Stimulated activated CD8-positive, alpha-beta memory T cell treated with anti-CD3 and anti-CD28 coated beads, Interleukin-12 subunit alpha, Interleukin-12 subunit beta, amount 100 ng/mL, for 24 hours (primary cell): ENCODE measurements at regions not wholly inside any gene's neighbourhood (a gene's known extent, or its start where the extent isn't known, plus 50 kb on each side); places are given as distances from the start of the nearest gene placed in this dataset.

Source experiments
- DNase-seq: peaks from one replicate; pipeline ENCODE4 v3.0.0-alpha.2; 2020; ENCODE audit errors: extremely low read depth

- no peak for DNase-seq
Observed at GRCh38 chr4:131046821-131047220, 1950.9 kb downstream of the C4orf33 start.

DNA sequence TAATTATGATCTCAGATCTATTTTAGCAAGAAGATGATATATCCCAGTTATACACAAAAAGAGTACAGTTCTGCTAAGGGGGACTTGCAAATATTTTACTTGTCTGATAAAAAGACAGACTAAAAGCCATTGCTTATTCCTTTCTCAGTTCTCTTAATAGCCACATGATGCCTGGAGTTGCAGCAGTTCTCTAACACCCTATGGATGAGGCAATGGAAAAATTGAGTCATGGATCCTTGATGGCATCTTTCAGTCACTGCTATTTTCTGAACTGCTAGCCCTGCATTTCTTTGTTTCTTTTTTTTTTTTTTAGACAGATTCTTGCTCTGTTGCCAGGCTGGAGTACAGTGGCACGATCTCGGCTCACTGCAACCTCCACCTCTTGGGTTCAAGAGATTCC is 1956.7 kb downstream of the C4orf33 start:
- DNase-seq = no peak

- no peak for DNase-seq
Observed at GRCh38 chr4:131054489-131055019, 1958.6 kb downstream of the C4orf33 start.

- no peak for DNase-seq
Observed at GRCh38 chr4:131061734-131062133, 1965.8 kb downstream of the C4orf33 start.

- no peak for DNase-seq
Observed at GRCh38 chr4:131063878-131064277, 1967.9 kb downstream of the C4orf33 start.

DNA sequence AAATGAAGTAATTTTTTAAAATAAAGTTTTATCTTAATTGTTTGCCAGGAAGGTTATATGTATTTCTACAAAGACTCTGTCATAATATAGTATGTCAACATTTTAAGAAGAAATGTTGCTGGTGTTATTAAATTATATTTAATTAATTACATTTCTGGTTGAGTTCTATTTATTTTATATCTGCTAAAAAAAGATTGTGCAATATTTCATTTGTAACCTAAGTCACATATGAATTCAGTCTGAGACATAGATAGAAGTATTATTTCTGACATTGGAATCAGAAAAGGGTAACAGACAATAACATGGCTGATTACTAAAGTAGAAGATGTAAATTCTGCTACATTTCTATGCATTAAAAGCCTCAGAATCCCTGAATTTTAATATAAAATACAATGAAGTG is 1985.1 kb downstream of the C4orf33 start:
- no peak for DNase-seq

DNA sequence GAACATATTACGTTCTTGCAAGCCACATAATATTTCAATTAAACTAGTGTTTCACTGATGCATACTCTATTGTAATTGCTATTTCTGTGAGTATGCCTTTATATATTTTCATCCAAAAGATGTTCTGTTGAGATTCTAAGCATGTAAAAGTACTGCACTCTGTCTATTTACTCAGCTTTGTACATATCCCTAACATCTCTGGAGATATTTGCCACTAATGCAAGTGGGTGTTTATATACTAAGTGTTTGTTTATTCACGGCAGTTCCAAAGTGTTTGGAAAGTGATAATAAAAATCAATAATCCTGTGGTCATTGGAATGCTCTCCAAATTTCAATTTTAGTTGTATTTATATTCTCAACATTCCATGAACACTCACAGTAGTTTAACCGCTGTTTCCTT is 1989.0 kb downstream of the C4orf33 start:
- DNase-seq = no peak

- DNase-seq = no peak
Observed at GRCh38 chr4:131091896-131092295, 1995.9 kb downstream of the C4orf33 start.

DNA sequence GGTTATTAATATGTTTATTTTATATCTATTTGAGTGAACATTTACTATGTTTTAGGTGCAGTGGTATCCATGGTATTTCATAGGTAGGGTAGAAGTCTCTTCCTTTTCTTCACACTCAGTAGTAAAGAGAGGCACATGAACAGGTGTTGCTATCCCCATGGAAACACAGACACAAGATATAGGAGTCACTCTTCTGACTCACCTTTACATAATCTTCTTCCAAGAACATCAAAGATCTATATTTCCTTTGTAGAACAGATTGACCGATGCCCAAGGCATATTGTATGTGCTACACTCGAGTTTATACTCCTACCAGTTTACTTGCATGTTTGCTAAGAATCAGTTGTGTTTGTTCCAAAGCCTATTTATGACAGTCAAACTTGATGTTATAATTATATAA is 1997.4 kb downstream of the C4orf33 start:
- DNase-seq = no peak

GRCh38 chr4:131098976-131099375 is 2003.0 kb downstream of the C4orf33 start:
- no peak for DNase-seq

DNA sequence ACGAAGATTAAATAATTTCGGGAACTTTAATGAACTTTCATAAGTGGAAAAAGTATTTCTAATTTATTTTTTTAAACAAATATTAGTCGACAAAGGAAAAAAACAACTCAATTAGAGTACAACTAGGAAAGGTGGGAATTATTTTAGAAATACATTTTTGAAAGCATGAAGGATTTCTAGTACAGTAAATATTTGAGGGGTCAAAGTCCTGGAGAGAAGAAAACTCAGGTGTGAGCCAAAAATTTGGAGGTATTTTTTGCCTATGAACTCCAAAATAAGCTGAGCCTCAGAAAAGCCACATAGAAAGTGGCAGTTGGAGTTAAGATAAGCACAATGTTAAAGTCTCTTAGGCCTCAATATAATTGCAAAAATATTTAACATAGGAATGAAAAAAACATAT is 2017.3 kb downstream of the C4orf33 start:
- DNase-seq = no peak

GRCh38 chr4:131113704-131114103 is 2017.8 kb downstream of the C4orf33 start:
- no peak for DNase-seq

GRCh38 chr4:131119661-131120060 is 2023.7 kb downstream of the C4orf33 start:
- no peak for DNase-seq

DNA sequence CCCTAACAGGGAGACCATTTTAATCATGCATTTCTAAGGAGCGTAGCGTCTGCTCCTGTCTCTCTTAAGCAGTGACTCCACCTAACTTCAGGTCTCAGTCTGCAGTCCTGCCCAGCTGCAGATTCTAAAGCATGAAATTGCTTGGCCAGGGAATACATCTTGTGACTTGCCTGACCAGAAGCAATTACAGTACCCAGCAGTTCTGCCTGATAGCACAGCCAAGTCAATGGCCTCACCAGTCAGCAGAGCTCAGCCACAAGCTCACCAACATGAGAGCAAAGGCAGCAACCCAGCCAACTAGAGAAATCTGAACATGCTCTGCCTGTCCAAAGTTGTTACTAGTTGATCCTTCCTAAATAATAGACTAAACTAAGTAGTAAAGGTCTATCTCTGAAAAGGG is 2011.9 kb upstream of the PCDH10 start:
- no peak for DNase-seq

GRCh38 chr4:131159261-131159660 is 1989.8 kb upstream of the PCDH10 start:
- no peak for DNase-seq

- no peak for DNase-seq
Observed at GRCh38 chr4:131192318-131192717, 1956.8 kb upstream of the PCDH10 start.

DNA sequence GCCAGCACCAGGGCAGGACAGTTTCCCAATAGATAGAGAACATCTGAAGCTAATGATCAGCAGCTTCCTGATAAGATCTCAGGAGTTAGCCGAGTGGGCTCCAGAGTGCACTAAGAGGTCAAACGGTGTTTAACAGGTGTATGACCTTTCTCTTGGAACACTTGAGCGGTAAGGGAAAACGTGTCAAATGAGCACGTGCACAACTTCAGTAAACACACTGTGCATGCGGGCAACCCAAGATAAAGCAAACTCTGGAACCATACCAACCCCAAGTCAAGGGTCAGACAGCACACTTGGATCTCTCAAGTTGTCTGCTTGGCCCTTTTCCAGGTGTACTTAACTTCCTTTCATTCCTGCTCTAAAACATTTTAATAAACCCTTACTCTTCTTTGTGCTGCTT is 1941.5 kb upstream of the PCDH10 start:
- no peak for DNase-seq

DNA sequence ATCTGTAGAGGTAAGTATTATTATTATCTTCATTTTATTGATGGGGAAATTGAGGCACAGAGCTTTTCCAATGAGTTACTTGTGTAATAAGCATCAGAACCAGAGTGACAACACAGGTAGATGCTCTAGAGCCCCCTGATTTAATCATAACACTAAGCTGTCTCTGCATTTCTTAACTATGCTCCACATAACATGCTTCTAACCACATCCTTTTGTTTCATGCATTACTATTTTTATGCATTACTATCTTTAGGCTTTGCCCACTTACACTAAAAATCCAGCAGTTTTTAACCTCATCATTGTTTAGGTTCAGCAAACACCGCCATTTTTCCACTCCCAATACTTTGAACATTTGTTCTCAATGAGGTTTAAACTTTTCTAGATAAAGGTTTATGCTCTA is 1900.8 kb upstream of the PCDH10 start:
- no peak for DNase-seq

DNA sequence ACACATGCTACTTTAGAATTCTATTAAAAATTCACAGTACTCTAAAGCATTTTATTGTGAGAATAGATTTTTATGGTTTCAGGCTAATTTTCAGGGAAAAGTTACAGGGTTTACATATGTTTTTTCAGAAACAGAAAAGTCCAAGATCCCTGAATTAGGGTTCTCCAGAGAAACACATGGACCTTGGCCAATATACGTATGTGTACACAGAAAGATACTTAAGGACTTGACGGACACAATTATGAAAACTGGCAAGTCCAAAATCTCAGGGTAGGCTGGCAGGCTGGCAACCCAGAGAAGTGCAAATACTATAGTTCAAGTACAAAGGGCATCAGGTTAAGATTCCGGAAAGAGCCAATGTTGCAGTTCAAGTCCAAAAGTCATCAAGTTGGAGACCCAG is 1897.8 kb upstream of the PCDH10 start:
- DNase-seq = no peak

- no peak for DNase-seq
Observed at GRCh38 chr4:131257241-131257640, 1891.9 kb upstream of the PCDH10 start.

DNA sequence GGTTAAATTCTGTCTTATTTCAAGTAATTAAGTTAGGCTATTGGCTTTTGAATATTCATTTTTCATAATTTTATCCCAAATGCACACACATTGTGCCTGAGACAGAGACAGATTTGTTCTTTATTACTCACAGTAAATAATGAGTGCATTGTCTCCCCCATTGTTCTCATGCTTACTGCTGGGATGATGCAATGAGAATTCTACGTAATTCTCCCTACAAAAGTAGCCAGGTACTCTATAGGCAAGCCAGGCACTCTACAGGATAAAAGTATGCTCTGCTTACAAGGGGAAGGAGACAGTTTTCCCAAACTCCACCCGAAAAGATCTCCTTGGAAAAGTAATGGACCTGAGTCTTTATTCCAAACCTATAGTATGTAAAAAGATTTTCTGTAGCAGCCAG is 1890.7 kb upstream of the PCDH10 start:
- DNase-seq = no peak

DNA sequence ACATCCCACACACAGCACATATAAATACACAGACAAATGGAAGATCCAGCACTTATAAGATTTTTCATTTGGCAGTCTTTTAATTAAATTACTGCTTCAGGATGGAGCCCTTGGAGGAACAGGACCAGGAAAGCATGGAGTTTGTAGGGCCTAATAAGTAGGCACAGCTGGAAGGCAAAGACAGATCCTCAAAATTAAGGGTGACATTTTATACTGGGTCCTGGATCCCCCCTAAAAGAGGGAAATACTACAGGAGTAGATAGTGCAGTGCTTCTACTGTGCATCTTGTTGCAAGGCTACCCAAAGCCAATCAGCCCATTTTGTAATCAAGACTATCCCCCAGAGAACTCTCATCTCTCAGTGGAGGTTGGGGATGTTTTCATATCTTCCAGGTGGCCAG is 1860.7 kb upstream of the PCDH10 start:
- DNase-seq = no peak

GRCh38 chr4:131296192-131296591 is 1852.9 kb upstream of the PCDH10 start:
- DNase-seq = no peak

GRCh38 chr4:131302108-131302507 is 1847.0 kb upstream of the PCDH10 start:
- DNase-seq = no peak

DNA sequence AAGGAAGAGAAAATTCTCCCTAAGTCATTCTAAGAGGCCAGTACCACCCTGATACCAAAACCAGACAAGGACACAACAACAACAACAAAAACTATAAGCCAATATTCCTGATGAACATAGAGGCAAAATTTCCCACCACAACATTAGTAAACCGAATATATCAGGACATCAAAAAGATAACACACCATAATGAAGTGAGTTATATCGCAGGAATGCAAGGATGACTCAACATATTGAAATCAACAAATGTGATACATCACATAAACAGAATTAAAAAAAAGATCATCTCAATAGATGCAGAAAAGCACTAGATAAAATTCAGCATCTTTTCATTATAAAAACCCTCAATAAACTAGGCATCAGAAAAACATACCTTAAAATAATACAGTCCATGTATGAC is 1844.4 kb upstream of the PCDH10 start:
- DNase-seq = no peak
